Left colon (tissue), 2 donors: ENCODE measurements at regions not wholly inside any gene's neighbourhood (a gene's known extent, or its start where the extent isn't known, plus 50 kb on each side); places are given as distances from the start of the nearest gene placed in this dataset.

ENCODE experiments used
- ATAC-seq: fragments of 200-7000 bp; cut with Tn5 transposase; one replicate; pipeline ENCODE4 v1.9.1; 2020; ENCODE audit warnings: mild to moderate bottlenecking, moderate library complexity
- DNase-seq, 2 donors: peaks; one replicate each; pipeline ENCODE4 v3.0.0-alpha.2; 2020
- intact Hi-C, 2 donors: fragments of 100-400 bp; cut with DNase I in 1 of 2; cut with micrococcal nuclease in 1 of 2; formaldehyde crosslinking; loops; one replicate each; pipeline versions ENCODE4 v1.11.2 to v1.14.0; 2022; cut with DNase I, micrococcal nuclease
- microRNA-seq, 2 donors: library from miRNA; unstranded; fragments of <30 nt; microRNA quantifications; one replicate each; pipeline versions ENCODE4 v1.1.0 to v1.2.0, GENCODE V29; 2020
- donor health status: DM: no; HTN: no; CAD: no.
- donor health status: DM: yes; HTN: yes; CAD: no.

DNA sequence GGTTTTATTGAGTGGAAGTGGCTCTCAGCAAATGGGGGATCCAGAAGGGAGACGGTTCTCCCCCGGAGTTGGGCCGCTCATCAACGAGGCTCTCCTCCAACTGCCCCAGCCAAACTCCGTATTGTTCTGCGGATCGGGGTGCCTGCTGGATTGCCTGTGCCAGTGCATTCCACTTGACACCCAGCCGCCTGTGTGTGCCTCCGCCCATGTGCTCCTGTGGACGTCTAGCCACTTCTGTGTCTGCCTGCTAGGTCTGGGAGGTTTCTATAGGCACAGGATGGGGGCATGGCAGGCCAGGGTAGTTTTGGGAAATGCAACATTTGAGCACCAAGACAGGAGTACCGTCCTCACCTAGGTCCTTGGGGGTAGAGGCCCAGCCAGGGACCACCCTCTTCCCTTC lies 225.7 kb upstream of the AMIGO2 start:
- no peak for DNase-seq
- no peak for ATAC-seq
- intact Hi-C loops, result no loop called here

DNA sequence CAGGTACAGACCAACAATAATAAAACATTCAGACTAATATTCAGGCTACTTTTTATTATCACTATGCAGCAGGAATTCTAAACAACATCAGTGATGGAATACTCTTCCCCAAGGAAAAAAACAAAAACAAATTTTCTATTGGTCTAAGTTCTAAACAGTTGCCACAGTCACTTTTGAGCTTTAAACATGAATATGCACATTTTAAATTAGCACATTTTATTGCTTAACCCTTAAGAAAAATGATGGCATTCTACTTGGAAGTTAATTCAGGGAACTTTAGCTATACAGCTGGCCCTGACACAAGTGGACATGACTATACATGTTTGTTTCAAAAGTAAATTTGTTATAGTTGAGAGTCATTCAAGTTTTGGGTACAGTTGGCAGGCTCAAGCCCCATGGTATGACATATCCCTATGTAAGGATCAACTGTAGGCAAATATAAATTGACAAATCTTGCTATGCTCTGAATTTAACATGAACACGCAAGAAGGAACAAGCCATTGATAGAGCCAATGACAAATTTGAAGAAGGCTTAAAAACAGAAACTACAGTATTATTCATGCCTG lies 224.3 kb upstream of the AMIGO2 start:
- no peak for ATAC-seq
- intact Hi-C loops, result no loop called here
- no peak for DNase-seq

DNA sequence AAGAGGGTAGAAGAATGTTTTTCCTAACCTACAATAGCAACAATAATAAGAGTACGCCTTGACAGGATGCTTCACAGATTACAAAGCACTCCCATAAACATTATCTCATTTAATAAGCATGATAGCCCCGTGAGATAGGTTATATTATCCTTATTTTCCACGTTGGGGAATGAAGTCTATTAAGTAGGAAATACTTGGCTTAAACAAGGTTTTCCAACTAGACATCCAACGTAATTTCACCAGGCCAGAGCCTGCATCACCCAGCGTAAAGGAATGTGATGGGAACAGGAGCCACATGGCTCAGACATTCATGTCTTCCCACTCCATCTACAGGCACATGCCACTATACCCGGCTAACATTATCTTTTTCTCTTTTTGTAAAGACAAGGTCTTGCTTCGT lies 223.4 kb upstream of the AMIGO2 start:
- intact Hi-C loops, result no loop called here
- ATAC-seq, result no peak

DNA sequence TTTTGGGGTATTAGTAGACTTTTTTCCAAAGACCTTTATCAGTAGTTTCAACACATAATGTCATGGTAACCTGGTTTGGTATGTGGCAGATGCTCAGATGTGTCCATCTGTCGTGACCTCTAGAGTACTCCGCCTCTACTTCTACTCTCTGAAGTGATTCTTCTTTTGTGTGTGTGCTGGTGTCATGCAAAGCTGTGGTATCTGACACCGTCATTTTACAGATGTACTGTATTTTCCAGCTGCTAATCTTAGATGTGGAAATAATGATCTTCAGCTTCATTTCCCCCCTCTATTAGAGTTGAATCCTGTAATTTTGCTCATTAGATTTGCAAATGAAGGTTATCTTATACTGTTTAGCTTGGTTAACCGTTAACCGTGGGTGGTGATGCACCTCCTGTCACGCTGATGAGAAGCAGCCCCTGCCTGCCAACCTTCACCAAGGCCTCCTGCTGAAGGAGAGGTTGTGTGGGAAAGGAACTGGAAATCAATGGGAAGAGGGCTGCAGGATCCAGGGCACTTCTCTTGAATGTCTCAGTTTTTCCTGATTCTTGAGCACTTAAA lies 222.4 kb upstream of the AMIGO2 start:
- DNase-seq (no peak), ATAC-seq (no peak)
- intact Hi-C loops, result no loop called here

More for the DNA sequence above, 223.4 kb upstream of the AMIGO2 start:
- no peak for DNase-seq

DNA sequence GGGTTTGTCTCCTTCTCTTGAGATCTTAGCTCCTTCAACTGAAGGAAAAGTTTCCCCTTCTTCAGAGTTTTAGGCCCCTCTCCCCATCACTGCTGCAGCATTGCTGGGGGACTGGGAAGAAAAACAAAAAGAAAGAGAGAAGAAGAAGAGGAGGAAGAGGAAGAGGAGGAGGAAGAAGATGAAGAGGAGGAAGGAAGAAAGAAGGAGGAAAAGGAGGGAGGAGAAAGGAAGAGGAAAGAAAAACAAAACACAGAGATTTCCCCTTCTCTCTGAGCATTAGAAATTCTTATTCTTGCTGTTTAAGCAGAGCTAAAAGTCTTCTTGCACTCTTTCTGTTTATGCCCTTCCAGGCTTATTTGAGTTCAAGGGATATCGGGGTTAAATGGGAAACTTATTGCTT lies 219.8 kb upstream of the AMIGO2 start:
- no peak for ATAC-seq

DNA sequence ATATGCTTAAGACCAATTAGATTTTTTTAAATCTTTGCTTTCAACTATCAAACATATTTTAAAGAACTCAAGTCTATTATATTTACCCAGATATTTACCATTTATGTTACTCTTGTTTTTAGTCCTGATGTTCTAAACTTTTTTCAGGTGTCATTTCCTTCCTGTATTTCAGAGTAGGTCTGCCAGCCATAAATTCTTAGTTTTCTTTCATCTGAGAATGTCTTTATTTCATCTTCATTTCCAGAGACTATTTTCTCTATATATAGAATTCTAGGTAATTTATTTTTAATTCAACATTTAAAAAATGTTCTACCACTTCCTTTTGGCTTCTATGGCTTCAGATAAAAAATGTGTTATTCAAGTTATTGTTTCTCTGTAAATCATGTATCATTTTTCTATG lies 218.2 kb upstream of the AMIGO2 start:
- intact Hi-C loops, result no loop called here
- ATAC-seq, result no peak
- DNase-seq, result no peak

More for the DNA sequence above, 219.8 kb upstream of the AMIGO2 start:
- DNase-seq, result no peak
- intact Hi-C loops, result no loop called here

DNA sequence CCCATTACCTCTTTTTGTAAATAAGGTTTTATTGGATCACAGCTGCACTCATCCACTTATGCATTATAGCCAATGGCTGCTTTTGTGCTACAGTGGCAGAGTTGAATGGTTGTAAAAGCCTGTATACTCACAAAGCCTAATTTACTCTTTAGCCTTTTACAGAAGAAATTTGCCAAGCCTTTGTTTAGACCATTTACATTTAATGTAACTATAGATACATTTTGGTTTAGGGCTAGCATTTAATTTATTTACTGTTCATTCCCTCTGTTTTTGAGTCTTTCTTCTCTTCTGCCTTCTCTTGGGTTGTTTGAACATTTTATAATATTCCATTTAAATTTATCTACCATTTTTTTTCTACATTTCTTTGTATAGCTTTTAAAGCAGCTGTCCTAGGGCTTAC lies 217.1 kb upstream of the AMIGO2 start:
- ATAC-seq (peak; percentile 60), DNase-seq (no peak)
- intact Hi-C loops, result no loop called here

DNA sequence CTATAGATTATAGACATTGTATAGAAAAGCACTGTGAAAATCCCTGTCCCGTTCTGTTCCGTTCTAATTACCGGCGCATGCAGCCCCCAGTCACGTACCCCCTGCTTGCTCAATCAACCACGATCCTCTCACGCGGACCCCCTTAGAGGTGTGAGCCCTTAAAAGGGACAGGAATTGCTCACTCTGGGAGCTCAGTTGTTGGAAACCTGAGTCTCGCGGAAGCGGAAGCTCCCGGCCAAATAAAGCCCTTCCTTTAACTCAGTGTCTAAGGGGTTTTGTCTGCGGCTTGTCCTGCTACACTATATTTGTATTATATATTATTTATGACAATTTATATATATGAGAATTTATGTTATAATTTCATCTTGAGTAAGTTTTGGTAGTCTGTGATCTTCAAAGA lies 213.6 kb upstream of the AMIGO2 start:
- no peak for ATAC-seq
- no peak for DNase-seq
- intact Hi-C loops, result no loop called here

DNA sequence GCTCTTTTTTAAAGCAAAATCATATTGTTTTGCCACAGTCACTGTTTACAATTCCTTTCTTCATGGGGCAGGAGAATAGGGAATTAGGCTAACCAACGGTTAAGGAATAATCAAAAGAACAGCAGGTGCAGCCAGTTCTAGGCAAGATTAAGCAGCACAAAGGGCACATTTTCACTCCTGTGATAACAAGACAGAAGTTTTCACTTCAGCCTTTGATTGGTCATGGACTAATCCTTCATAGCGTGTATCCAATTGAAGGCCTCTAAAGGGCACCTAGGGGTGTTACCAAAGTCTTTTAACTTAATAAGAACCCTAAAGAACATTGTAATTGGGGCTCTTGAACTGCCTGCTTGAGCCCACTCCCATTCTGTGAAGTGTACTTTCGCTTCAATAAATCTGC lies 206.9 kb upstream of the AMIGO2 start:
- intact Hi-C loops, result loop anchor here in 1 of 2 donors (10.0 kb wide), 1 partner anchor 242 kb away; no protein-coding TSS in a partner anchor
- DNase-seq, result no peak
- ATAC-seq, result no peak

Small RNA genes in the stretch of these regions (microRNA-seq; reads per million reads assigned to microRNA genes)
- 0 reads per million in 2 donors for gene MIR4494
